ENCODE measurements at regions not wholly inside any gene's neighbourhood (a gene's known extent, or its start where the extent isn't known, plus 50 kb on each side); places are given as distances from the start of the nearest gene placed in this dataset.
"Not testable (repeated sequence)": the region's sequence is repeated elsewhere in the genome, so short reads cannot be mapped to it uniquely, and the experiment has no call there.

DNA sequence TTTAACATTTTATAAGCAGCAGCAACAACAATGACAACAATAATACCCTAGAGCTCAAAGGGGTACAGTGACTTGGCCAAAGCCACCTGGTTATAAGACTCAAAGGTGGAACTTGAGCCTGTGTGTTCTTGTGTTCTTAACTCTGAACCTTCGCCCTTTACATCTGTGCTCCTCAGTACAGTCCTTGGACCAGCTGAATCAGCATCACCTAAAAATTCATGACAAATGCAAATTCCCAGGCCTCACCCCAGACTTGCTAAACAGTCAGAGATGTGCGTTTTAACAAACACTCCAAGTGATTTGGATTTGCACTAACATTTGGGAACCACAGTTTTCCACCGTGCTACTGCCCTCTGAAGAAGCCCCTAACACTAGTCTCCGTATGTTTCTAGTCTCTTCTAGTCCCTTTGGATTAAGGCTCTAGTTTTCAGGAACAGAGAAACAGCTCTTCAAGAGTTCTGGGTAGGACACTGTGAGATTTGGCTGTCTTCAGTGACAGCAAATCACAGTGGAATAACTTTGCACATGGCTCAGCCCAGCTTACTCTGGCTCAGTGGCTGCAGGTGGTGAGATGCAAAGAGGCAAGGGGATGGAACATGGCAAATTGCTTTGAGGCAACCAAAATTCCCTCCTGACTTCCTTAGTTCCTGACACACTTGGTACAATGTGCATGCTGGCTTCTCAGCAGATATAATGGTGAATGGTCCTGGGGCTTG is 151.0 kb upstream of the CDH11 start:
- DNase-seq (ENCODE audit: low spot score) = no peak

DNA sequence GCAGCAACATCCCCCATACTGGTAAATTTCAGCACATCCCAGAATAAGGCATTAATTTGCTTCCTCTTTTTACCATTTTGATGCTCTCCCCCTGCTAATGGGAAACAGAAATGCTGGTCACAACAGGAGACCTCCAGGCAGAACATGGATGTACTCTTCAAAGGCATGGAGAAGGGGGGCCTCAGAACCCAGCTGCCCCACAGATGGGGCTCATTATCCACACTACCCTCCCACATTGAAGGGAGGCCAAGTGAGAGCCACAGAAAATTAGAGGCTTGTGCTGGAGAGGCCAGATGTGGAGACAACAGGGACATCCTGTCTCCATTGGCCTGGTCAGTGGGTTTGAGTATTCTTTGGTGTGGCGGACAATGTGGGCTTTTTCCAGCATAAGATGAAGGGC is 150.1 kb upstream of the CDH11 start:
- DNase-seq (ENCODE audit: low spot score) = no peak

DNA sequence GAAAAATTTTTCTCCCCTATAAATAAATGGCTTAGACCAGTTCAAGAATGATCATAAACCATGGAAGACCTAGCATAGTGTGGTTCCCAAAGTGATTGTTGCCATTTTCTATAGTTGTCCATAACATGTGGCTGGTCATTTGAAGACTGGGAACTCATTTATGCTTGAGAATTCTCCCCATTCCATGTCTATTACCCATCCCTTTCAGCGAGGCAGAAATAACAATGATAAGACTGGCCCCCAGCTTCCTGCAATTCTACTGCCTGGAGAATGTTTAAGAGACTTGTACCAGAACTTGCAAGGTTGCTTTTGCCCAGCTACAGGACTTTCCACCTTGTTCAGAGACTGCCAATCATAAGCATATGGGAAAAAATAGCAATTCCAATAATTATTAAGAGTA is 146.5 kb upstream of the CDH11 start:
- DNase-seq (ENCODE audit: low spot score) = no peak

DNA sequence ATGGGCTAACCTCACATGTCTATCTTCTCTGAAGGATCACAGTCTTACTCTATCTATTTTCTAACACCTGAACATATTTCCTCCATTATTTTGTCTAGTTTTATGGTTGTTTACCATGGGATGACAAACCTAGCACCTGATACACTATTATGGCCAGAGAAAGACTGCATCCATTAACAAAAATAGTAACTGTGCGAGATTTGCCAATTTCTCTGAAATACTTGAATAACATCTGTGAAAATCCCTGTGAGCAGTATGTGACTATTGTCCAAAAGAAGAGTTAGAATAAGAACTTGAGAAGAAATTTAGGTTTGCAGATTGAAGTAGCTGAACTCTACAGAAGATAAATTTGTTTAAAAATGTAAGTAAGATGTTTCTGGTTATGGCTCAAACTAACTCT is 142.0 kb upstream of the CDH11 start:
- DNase-seq (ENCODE audit: low spot score) = no peak

DNA sequence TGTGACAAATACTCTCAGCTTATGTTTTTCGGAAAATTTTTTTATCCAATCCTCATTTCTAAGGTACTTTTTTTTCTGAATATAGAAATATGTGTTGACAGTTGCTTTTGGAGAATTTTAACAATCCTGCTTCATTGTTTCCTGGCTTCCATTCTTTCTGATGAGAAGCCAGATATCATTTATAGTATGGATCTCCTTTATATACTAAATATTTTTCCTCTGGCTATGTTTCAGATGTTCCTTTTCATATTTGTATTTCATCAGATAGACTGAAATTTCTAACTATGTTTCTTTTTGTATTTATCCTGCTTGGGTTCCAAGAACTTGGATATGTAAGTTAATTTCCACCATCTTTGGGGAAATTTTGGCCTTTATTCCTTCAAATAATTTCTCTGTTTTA is 138.9 kb upstream of the CDH11 start:
- no peak for DNase-seq (ENCODE audit: low spot score)

DNA sequence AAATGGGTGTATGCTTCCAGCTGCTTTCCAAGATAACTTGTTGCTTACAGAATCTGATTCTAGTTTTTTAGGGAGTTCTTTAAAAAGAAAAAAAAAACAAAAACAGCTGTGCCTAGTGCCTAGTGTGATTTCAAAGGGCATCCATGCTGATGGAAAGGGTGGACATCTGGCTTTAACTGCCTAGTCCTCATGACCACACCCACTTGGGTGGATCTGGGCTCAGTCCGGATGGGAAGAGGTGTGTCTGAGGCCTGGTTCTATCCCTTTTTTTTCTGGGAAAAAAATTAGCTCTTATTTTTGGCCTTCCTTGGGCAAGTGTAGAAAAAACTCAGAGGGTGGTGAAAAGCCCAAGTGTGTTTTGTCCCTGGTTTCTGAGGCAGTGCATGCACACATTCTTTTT is 132.3 kb upstream of the CDH11 start:
- DNase-seq (ENCODE audit: low spot score) = no peak

DNA sequence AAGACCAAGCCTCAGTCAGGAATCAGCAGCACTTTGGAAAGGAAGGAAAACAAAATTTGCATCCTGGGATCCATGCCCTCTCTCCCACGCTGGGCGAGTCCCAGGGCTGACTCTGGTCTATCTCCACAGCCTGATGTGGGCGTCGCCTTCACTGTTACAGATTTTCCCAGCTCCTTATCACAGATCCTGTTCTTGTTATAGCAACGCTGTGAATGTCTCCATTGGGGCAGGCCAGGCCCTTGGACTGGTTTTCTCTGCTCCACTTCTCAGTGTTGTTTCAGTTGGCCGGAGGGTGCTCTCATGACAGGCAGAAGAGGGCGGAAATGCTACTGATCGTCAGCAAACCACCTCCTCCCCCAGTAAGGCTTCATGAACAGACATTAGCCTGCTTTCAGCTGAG is 127.9 kb upstream of the CDH11 start:
- DNase-seq (ENCODE audit: low spot score) = no peak

DNA sequence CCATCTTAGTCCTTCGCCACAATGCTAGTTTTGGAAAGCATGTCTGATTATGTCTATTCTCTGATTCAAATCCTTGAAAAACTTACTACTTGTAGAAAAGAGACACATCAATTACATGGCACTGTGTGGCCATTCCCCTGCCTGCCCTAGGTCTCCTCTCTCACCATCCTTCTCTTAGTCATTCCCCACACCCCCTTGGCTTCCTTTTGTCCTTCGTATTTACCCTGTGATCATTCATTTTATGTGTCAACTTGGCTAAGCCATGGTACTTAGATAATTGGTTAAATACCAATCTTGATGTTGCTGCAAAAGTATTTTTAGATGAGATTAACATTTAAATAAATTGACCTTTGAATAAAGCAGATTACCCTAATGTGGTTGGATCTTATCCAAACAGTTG is 122.9 kb upstream of the CDH11 start:
- DNase-seq (ENCODE audit: low spot score) = no peak

DNA sequence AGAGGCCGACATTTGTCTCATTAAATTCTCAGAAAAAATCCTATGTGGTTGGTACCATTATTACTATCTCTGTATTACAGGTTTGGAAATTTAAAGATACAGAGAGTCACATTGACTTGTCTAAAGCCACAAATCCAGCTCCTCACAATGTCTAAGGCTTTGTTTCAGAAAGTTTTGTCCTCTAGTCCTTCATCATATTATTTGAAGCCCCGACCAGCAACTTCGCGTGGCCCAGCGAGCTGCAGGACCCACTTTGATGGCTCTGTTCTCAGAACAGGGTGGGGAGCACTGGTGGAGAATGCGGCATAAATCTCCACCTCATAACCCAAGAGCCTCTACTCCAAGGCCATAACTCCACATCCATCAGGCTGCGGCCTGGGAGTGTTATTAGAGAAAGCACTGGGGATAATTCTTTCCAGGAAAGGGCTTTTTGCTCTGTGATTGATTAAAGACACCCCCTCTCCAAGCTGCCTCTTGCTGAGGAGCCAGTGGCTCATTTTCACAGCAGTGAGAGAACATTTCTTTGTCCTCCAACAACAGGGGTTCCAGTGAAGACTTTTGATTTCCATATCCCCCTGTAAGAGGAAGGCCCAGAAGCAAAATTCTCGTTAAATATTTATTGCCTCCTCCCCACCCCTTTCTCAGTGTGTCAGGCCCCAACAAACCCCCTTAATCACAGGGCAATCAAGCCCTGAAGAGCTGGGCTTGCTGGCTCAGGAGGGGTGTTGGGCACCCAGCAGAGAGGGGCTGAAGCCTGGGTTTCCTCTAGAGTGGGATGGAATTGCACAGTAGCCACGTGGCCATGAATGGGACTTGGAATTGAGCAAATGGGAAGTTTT is 113.7 kb upstream of the CDH11 start:
- no peak for DNase-seq (ENCODE audit: low spot score)

DNA sequence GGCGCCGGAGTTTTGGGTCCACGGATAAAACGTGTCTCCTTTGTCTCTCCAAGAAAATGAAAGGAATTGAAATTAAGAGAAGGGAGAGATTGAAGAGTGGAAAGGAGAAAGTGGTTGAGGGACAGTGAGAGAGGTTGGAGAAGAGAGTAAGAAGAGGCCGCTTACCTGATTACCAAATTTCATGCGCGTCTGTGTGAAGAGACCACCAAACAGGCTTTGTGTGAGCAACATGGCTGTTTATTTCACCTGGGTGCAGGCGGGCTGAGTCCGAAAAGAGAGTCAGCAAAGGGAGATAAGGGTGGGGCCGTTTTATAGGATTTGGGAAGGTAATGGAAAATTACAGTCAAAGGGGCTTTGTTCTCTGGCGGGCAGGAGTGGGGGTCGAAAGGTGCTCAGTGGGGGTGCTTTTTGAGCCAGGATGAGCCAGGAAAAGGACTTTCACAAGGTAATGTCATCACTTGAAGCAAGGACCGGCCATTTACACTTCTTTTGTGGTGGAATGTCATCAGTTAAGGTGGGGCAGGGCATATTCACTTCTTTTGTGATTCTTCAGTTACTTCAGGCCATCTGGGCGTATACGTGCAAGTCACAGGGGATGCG is 113.0 kb upstream of the CDH11 start:
- not testable (repeated sequence) for DNase-seq (ENCODE audit: low spot score)

DNA sequence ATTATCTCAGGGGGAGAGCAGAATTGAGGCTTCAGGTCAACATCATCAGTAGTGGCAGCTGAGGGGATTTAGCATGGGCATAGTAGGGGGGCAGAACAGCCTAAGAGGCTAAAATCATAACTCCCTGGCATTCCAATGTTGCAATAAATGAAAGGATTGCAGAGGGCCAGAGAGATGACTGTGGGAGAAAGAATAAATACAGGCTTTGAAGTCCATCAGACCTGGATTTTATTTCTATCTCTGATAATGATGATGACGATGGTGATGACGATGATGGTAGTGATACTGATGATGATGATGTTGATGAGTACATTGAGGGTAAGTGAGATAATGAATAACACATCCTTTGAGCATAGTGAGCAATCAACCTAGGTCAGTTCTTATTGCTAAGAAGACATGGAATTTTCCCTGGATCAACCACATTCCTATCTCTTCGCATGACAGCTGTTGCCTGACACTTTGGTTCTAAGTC is 107.4 kb upstream of the CDH11 start:
- no peak for DNase-seq (ENCODE audit: low spot score)

DNA sequence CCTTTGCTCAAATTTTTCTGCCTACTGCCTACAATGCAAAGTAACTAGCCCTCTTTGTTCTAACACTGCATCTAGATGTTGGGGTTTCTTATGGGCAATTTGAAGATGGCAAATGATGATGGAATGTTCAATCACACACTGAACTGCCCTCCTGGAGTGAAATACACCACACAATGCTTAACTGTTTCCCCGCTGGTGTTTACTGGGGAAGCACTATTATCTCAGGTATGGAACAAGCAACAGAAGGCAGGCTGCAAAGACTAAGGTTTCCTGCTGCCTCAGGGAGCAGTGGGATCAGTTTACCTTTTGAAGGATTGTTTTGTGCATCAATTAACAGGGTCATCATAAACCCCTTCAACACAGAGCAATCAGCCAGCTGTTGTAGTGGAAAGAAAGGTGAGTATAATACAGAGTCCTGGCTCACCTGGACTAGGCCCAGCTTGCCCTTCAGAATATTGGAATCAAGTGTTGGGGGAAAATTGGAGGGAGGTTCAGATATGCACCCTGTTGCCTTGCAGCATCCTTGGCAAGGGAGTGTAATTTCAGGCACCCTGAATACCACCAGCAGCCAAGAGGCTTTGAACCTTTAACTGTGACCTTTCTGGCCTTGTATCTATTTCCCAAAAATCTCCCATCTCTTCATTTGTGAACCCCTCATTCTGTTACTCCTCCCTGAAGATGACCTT is 105.4 kb upstream of the CDH11 start:
- no peak for DNase-seq (ENCODE audit: low spot score)

DNA sequence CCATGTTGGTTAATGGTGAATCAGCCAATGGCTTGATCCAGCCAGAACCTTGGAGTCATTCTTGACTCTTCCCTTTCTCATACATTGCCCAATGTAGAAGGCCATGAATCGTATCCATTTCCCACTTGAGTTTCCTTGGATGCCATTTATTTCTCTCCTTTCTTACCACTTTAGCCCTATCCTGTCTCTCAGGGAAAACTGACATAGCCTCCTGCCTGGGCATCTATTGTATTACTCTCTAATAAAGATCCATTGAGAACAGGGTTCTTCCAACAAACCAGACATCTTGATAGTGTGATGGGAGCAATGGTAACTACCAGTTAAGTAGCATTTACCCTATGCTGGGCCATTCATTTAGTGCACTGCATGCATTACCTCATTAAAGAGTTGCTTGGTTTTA is 104.2 kb upstream of the CDH11 start:
- no peak for DNase-seq (ENCODE audit: low spot score)

DNA sequence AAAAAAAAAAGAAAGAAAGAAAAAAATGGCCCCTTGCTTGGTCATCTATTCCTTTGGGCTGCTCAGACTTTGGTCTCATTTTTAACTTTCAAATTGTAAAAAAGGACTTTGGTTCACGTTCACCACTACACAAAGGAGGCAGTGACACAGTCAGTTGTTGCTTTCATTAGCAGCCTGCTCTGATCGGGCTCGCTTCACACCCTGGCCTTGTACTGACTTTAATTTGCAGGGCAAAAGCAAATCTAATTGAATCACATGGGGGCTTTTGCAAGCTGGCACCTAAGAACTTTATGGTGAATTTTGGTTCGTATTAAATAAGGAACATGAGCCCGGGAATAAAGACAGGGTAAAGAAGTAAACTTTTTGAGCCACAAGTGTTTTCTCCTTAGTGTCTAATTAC is 103.6 kb upstream of the CDH11 start:
- DNase-seq (ENCODE audit: low spot score) = no peak

DNA sequence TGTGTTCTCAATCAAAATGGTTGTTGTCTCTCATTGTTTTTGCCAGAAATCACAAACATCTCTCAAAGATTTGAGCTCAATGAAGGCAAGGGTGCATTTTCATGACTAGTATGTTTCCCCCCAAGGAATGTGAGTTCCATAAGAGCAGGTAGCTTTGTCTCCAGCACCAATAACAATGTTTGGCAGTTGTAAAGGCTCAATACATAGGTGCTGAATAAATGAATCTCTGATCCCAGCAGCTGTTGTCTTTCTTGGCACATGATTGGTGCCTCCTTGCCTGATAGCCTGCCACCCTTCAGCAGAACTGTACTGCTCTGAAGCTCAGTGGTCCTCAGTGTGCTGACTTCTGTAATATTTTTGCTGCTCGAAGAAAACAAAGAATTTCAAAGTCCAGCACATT is 103.1 kb upstream of the CDH11 start:
- no peak for DNase-seq (ENCODE audit: low spot score)

DNA sequence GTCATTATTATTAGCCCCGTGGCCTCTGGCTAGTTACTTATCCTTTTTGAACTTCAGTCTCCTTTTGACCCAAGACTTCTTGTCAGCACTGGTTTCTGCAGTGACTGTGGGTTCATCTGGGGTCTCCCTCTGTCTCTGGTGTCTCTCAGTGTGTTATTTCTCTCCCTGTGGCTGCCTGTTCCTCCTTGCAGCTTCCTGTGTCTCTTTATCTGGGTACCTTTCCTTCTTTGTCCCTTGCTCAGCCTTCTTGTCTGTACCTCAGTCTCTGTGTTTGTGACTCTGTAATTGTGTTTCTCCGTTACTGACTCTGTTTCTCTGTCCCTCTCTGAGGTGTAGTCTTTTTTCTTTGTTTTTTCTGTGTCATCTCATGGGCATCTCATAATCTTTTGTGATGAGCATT is 102.6 kb upstream of the CDH11 start:
- DNase-seq (ENCODE audit: low spot score) = no peak

DNA sequence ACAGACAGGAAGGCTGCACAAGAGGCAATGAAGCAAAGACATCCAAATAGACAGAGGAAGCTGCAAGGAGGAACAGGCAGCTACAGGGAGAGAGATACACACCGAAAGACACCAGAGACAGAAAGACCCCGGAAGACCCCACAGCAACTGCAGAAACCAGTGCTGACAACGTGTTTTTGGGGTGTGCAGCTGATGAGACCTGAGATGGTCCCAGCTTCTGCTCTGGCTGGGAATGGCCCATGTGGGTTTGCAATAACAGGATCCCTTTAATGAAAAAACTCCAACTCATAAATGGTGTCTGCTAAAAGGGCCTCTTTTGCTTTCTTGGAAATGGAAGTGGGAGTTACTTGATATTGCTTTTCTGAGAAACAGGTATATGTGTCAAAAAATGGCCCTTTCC is 101.5 kb upstream of the CDH11 start:
- DNase-seq (ENCODE audit: low spot score) = no peak

DNA sequence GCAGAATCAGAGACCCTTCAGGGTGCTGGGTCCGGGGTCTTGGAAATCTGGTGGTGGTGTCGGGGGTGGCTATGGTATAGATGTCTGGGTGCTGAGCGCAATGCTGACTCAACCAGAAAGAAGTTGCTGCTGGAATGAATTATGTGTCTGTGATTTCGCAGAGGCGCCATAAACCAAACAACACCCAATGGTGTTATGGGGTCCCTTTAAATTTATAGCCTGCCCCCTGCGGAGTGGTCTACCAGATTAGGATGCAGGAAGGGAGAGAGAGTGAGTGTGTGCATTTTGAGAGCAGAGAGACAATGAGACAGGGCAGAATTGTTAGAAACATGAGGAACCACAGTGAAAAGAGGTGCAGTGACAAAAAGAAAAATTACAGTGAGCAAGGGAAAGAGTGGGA is 100.7 kb upstream of the CDH11 start:
- DNase-seq (ENCODE audit: low spot score) = no peak

DNA sequence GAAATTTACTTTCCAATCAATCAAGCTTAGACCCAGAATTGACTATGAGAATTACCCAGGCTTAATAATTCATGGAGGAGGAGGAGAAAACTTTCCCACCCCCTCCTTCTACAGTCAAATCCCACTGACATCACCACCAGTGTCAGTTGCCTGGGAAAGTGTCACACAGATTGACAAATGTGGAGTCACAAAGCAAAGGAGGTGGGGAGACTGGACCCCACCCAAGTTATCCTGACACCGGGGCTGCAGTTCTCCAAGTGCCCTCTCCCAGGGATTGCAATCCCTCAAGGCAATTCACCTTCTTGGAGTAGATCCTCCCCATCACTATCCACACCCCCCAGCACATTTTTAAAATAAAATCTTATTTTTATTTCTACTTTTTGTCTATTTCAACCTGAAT is 100.2 kb upstream of the CDH11 start:
- DNase-seq (ENCODE audit: low spot score) = no peak

DNA sequence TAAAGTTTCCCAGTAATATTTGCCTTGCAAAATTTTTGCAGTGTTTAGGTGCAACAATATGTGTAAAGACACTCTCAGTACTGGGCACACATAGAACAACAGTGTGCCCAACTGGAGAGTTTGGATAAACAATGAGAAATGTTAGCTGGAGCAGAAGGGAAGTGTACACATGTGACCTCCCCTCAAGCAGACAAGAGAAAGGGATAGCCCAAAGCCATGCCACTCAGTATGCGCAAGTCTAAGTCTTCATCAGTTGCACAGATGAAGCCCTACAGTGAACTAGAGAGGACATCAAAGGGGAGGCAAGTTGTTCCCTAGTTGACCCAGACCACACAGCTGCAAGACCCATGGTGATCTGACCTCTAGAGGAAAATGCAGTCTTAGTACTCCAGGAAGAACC is 97.9 kb upstream of the CDH11 start:
- no peak for DNase-seq (ENCODE audit: low spot score)

DNA sequence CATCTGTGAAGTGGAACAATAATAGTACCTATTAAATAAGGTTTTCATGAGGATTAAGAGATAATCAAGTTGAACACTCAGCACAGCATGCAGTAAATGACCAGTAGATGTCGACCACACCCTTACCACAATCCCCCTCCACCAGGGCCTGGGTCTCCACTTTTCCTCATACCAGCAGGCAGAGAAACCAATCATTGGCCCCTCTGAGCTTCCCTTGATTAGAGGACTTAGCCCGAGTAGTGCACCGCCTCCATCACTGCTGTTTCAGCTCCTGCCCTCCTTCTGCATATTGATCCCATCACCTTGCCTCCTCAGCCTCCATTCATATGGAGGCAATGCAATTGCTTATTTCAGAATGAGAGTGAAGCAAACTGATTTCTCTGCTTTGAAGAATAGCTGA is 96.5 kb upstream of the CDH11 start:
- no peak for DNase-seq (ENCODE audit: low spot score)

DNA sequence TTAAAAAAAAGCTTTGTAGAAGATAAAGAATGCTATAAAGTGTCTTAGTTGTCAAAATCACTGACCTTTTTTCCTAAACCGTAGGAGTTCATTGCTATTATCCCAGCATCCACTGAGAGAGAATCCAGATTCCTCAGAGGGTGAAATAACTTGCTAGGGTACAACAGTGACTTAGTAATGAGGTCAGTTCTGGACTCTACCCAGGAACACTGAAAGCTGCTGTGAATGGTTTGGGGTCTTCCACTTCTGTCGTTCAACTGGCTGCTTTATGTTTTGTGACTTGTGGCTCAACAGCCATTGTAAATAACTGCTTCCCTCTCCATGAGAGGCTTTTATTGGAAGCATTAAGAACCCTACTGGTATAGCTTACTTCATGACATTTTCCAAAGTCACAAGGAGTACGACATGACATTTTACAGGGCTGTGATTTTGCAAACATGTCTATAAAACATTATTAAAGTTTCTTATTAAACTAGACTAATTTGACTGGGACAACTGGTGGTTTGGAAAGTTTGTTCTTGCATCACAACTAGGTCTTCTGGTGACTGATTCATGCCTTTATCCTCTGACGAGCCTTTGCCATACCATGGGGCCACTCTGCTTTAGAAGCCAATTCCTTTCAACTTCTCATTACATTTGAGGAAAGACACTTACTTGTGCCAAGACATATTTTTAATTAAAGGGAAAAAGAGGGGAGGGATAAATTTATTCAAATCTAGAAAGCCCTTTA is 92.2 kb upstream of the CDH11 start:
- DNase-seq (ENCODE audit: low spot score) = no peak

Measured in CD4-positive, alpha-beta T cell treated with Interleukin-2 at 100 ng/mL for 4 hours (primary cell).